ENCODE measurements at regions not wholly inside any gene's neighbourhood (a gene's known extent, or its start where the extent isn't known, plus 50 kb on each side); places are given as distances from the start of the nearest gene placed in this dataset.

DNA sequence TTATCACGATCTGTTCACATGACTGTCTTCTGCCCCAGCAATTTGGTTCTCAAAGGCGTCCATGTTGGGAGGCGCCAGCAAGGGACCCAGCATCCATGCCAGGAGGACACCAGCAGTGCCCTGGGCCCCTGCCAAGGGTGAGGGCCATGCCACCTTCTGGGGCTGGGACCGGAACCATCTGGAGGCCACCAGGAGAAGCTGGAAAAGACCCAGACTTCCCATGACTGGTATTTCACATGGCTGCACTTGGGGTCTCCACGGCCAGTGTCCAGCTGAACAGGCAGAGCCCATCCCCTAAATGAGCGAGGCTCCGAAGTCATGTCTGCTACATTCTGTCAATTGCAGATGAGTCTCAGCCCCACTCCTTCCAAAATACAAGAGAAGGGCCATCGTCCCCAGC lies 306.8 kb upstream of the HS6ST1 start:
- H3K27me3 ChIP-seq (ENCODE audit: insufficient read depth, poor library complexity, severe bottlenecking) = no peaks in the 10 kb centered on the region
- H3K4me3 ChIP-seq (replicated peaks; ENCODE audit: insufficient read depth, low read length) = no peak overlapping the region
- DNase-seq (ENCODE audit: low read depth in 1 of 2, low spot score in 1 of 2) = no peak
- no peak for TF ChIP-seq GABPA (IDR thresholded peaks at IDR 0.05; ENCODE audit: low read depth)
- no peak for TF ChIP-seq SPI1 (IDR thresholded peaks at IDR 0.05; ENCODE audit: borderline replicate concordance, low read depth)
- TF ChIP-seq, protein P1, sequence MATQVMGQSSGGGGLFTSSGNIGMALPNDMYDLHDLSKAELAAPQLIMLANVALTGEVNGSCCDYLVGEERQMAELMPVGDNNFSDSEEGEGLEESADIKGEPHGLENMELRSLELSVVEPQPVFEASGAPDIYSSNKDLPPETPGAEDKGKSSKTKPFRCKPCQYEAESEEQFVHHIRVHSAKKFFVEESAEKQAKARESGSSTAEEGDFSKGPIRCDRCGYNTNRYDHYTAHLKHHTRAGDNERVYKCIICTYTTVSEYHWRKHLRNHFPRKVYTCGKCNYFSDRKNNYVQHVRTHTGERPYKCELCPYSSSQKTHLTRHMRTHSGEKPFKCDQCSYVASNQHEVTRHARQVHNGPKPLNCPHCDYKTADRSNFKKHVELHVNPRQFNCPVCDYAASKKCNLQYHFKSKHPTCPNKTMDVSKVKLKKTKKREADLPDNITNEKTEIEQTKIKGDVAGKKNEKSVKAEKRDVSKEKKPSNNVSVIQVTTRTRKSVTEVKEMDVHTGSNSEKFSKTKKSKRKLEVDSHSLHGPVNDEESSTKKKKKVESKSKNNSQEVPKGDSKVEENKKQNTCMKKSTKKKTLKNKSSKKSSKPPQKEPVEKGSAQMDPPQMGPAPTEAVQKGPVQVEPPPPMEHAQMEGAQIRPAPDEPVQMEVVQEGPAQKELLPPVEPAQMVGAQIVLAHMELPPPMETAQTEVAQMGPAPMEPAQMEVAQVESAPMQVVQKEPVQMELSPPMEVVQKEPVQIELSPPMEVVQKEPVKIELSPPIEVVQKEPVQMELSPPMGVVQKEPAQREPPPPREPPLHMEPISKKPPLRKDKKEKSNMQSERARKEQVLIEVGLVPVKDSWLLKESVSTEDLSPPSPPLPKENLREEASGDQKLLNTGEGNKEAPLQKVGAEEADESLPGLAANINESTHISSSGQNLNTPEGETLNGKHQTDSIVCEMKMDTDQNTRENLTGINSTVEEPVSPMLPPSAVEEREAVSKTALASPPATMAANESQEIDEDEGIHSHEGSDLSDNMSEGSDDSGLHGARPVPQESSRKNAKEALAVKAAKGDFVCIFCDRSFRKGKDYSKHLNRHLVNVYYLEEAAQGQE (IDR thresholded peaks at IDR 0.05; ENCODE audit: insufficient replicate concordance, low read depth) = no peak
- no peak for TF ChIP-seq POLR2AphosphoS5 (IDR thresholded peaks at IDR 0.05; ENCODE audit: low read depth)
- TF ChIP-seq, protein P2, sequence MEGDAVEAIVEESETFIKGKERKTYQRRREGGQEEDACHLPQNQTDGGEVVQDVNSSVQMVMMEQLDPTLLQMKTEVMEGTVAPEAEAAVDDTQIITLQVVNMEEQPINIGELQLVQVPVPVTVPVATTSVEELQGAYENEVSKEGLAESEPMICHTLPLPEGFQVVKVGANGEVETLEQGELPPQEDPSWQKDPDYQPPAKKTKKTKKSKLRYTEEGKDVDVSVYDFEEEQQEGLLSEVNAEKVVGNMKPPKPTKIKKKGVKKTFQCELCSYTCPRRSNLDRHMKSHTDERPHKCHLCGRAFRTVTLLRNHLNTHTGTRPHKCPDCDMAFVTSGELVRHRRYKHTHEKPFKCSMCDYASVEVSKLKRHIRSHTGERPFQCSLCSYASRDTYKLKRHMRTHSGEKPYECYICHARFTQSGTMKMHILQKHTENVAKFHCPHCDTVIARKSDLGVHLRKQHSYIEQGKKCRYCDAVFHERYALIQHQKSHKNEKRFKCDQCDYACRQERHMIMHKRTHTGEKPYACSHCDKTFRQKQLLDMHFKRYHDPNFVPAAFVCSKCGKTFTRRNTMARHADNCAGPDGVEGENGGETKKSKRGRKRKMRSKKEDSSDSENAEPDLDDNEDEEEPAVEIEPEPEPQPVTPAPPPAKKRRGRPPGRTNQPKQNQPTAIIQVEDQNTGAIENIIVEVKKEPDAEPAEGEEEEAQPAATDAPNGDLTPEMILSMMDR (IDR thresholded peaks at IDR 0.05; ENCODE audit: insufficient read depth, low read length) = no peak
- no peak overlapping the region for H3K27ac ChIP-seq (replicated peaks)

- H3K4me3 ChIP-seq (replicated peaks; ENCODE audit: insufficient read depth, low read length) = no peak overlapping the region
- no peak for DNase-seq (ENCODE audit: low read depth in 1 of 2, low spot score in 1 of 2)
- H3K27me3 ChIP-seq (ENCODE audit: insufficient read depth, poor library complexity, severe bottlenecking) = no peaks in the 10 kb centered on the region
- TF ChIP-seq SPI1 (IDR thresholded peaks at IDR 0.05; ENCODE audit: borderline replicate concordance, low read depth) = no peak
- TF ChIP-seq POLR2AphosphoS5 (IDR thresholded peaks at IDR 0.05; ENCODE audit: low read depth) = no peak
- TF ChIP-seq, protein P1 (IDR thresholded peaks at IDR 0.05; ENCODE audit: insufficient replicate concordance, low read depth) = no peak
- TF ChIP-seq GABPA (IDR thresholded peaks at IDR 0.05; ENCODE audit: low read depth) = no peak
- TF ChIP-seq, protein P2 (IDR thresholded peaks at IDR 0.05; ENCODE audit: insufficient read depth, low read length) = no peak
- no peak overlapping the region for H3K27ac ChIP-seq (replicated peaks)
Observed at GRCh38 chr2:128625963-128626759, 307.5 kb upstream of the HS6ST1 start.

DNA sequence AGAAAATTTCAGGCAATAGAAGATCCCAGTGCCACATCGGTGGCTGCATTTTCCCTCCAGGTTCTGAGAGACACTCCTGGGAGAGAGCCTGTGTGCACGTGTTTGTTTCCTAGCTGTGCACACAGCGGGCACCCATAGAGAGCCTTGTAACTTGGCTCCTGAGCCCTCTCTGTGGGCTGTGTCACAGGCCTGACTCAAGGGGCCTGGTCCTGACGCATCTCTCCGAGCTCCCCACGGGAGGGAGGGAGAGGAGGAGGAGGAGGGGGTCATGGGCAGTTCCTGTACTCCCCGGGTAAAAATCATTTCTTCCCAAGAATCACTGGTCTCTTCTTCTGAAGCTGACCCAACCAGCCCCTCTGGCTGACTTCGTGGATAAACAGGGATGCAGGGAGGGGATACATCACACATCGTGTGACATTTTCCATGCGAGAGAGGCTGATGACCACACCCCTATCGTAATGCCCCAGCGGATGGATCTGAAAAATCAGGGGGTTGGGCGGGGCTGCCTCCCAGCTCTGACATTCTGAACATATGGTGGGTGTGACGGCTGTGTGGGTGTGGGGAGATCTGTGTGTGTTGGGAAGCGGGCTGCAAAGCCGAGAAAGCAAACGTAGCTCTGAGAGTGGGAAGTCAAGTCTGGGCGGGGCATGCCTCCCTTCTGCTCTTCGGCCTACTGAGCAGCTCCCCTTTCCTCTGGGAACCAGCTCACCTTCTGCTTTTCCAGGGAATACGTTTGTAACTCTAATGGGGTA lies 308.3 kb upstream of the HS6ST1 start:
- DNase-seq (ENCODE audit: low read depth in 1 of 2, low spot score in 1 of 2) = no peak
- no peak overlapping the region for H3K4me3 ChIP-seq (replicated peaks; ENCODE audit: insufficient read depth, low read length)
- H3K27ac ChIP-seq (replicated peaks) = no peak overlapping the region
- no peak for TF ChIP-seq POLR2AphosphoS5 (IDR thresholded peaks at IDR 0.05; ENCODE audit: low read depth)
- H3K27me3 ChIP-seq (ENCODE audit: insufficient read depth, poor library complexity, severe bottlenecking) = no peaks in the 10 kb centered on the region

DNA sequence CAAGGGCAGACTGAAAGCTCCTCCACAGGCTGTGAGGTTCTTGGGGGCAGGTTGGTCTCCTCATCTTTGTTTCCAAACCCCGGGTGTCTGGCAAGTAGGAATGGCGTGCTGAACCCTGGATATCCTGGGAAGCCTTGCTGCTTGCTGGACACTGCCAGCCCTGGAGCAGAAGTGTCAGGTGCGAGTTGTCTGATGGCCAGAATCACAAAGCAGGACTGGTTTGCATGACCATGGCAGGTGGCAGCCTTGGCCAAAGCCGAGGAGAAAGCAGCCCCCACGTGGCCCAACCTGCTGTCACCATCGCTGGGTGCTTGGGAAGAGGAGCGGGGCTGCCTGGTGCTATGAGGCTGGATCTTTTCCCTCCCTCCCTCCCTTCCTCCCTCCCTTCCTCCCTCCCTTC lies 309.5 kb upstream of the HS6ST1 start:
- Histone ChIP-seq H3K27ac (replicated peaks) (no peak overlapping the region), H3K27me3 (ENCODE audit: insufficient read depth, poor library complexity, severe bottlenecking) (no peaks in the 10 kb centered on the region), H3K4me3 (replicated peaks; ENCODE audit: insufficient read depth, low read length) (no peak overlapping the region)
- TF ChIP-seq, protein P2 (IDR thresholded peaks at IDR 0.05; ENCODE audit: insufficient read depth, low read length) = no peak
- TF ChIP-seq POLR2AphosphoS5 (IDR thresholded peaks at IDR 0.05; ENCODE audit: low read depth) = no peak
- TF ChIP-seq GABPA (IDR thresholded peaks at IDR 0.05; ENCODE audit: low read depth) = no peak
- no peak for TF ChIP-seq SPI1 (IDR thresholded peaks at IDR 0.05; ENCODE audit: borderline replicate concordance, low read depth)
- TF ChIP-seq, protein P1 (IDR thresholded peaks at IDR 0.05; ENCODE audit: insufficient replicate concordance, low read depth) = no peak
- no peak for DNase-seq (ENCODE audit: low read depth in 1 of 2, low spot score in 1 of 2)

All from HL-60 (cell line).